K562 (cell line): ENCODE measurements at regions not wholly inside any gene's neighbourhood (a gene's known extent, or its start where the extent isn't known, plus 50 kb on each side); places are given as distances from the start of the nearest gene placed in this dataset.

Source experiments
- CTCF ChIP-seq, 3 experiments: IDR thresholded peaks in 2 of 3; conservative IDR thresholded peaks in 1 of 3; 2 replicates each; pipeline ENCODE4 v1.5.1; 2011 to 2012; ENCODE audit warnings: low read length in 3 of 3, mild to moderate bottlenecking in 3 of 3, control low read depth in 2 of 3, improper control_type of control experiment in 1 of 3, inconsistent platforms in 1 of 3, low read depth in 1 of 3, mixed read lengths in 1 of 3, moderate library complexity in 1 of 3; ENCODE audit not compliant: insufficient read depth in 2 of 3
- FOXM1 ChIP-seq, 2 experiments: fragments of 450-650 bp in 1 of 2; sonication (generic) in 1 of 2; formaldehyde crosslinking in 1 of 2; IDR thresholded peaks; 2 replicates each; pipeline versions ENCODE4 v1.6.1 to v1.9.0; 2017 to 2022; ENCODE audit warnings: low read depth in 2 of 2, mild to moderate bottlenecking in 2 of 2, missing genetic modification reagents in 1 of 2, moderate library complexity in 1 of 2
- ZEB2 ChIP-seq: fragments of 450-650 bp; IDR thresholded peaks from 2 replicates; pipeline ENCODE4 v1.6.1; 2016
- ZNF121 ChIP-seq: sonication (generic); formaldehyde crosslinking; conservative IDR thresholded peaks from 2 replicates; pipeline ENCODE4 v1.8.0; 2022; ENCODE audit warnings: missing genetic modification reagents

- TF ChIP-seq ZNF121 (CRISPR knock-in tag): no peak
- TF ChIP-seq ZEB2: no peak
- no peak for TF ChIP-seq CTCF (IDR thresholded peaks at IDR 0.05 in 2 of 3, conservative IDR thresholded peaks at IDR 0.05 in 1 of 3; ENCODE audit: insufficient read depth in 2 of 3, low read depth in 1 of 3, low read length in 3 of 3)
- TF ChIP-seq FOXM1 (IDR thresholded peaks at IDR 0.05; ENCODE audit: low read depth): no peak
- no peak for TF ChIP-seq FOXM1 (CRISPR knock-in tag; IDR thresholded peaks at IDR 0.05; ENCODE audit: low read depth)
Observed at GRCh38 chr5:170176916-170177315, 55.9 kb upstream of the C5orf58 start.
